ENCODE measurements at regions not wholly inside any gene's neighbourhood (a gene's known extent, or its start where the extent isn't known, plus 50 kb on each side); places are given as distances from the start of the nearest gene placed in this dataset.

DNA sequence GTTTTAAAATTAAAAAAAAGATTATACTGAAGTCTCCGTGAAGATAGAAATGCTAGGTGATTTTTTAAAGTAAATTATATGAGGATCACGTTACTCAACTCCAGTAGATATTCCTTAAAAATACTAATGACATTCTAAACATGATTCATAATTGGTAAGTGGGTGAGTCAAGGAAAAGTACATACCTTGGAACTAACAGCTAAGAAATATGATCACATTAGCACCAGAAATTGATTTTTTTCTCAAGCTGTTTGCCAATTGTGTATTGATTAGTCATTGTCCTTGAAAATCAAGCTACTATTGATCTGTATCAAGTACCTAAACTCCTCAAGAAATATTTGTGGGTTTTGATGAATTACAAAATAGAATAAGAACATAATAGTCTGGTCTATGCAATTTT lies 362.6 kb upstream of the PPP1R2C start:
- Histone ChIP-seq H3K4me1 (ENCODE audit: insufficient read depth, low read length, poor library complexity, severe bottlenecking) (no peaks in the 10 kb centered on the region), H3K9me3 (ENCODE audit: insufficient read depth, low read depth, low read length) (no peaks in the 10 kb centered on the region), H3K9me2 (replicated peaks; ENCODE audit: low read depth, low read length) (no peaks in the 10 kb centered on the region), H3K79me2 (ENCODE audit: insufficient read depth, low read length) (no peaks in the 10 kb centered on the region), H3K4me3 (ENCODE audit: low read length, poor library complexity, severe bottlenecking) (no peak overlapping the region), H4K20me1 (ENCODE audit: insufficient read depth, low read length, poor library complexity, severe bottlenecking) (no peaks in the 10 kb centered on the region), H2AFZ (ENCODE audit: low read length) (no peak overlapping the region), H3K27me3 (ENCODE audit: insufficient read depth, low read length, poor library complexity, severe bottlenecking) (no peaks in the 10 kb centered on the region), H3K9ac (ENCODE audit: low read depth, low read length, poor library complexity, severe bottlenecking) (no peak overlapping the region), H3K4me2 (ENCODE audit: low read depth, low read length, poor library complexity, severe bottlenecking) (no peak overlapping the region), H3K36me3 (ENCODE audit: insufficient read depth, low read length) (no peaks in the 10 kb centered on the region), H3F3A (ENCODE audit: low read depth) (no peaks in the 10 kb centered on the region)
- TF ChIP-seq, protein P1, sequence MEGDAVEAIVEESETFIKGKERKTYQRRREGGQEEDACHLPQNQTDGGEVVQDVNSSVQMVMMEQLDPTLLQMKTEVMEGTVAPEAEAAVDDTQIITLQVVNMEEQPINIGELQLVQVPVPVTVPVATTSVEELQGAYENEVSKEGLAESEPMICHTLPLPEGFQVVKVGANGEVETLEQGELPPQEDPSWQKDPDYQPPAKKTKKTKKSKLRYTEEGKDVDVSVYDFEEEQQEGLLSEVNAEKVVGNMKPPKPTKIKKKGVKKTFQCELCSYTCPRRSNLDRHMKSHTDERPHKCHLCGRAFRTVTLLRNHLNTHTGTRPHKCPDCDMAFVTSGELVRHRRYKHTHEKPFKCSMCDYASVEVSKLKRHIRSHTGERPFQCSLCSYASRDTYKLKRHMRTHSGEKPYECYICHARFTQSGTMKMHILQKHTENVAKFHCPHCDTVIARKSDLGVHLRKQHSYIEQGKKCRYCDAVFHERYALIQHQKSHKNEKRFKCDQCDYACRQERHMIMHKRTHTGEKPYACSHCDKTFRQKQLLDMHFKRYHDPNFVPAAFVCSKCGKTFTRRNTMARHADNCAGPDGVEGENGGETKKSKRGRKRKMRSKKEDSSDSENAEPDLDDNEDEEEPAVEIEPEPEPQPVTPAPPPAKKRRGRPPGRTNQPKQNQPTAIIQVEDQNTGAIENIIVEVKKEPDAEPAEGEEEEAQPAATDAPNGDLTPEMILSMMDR (conservative IDR thresholded peaks at IDR 0.05; ENCODE audit: low read length) = no peak
- TF ChIP-seq EZH2phosphoT487 (IDR thresholded peaks at IDR 0.05; ENCODE audit: borderline replicate concordance) = no peak

GRCh38 chrX:43141885-43142284 lies 363.9 kb upstream of the PPP1R2C start:
- Histone ChIP-seq H2AFZ (ENCODE audit: low read length) (no peak overlapping the region), H3K4me1 (ENCODE audit: insufficient read depth, low read length, poor library complexity, severe bottlenecking) (no peaks in the 10 kb centered on the region), H3K4me2 (ENCODE audit: low read depth, low read length, poor library complexity, severe bottlenecking) (no peak overlapping the region), H3K9me2 (replicated peaks; ENCODE audit: low read depth, low read length) (no peaks in the 10 kb centered on the region), H3K9me3 (ENCODE audit: insufficient read depth, low read depth, low read length) (no peaks in the 10 kb centered on the region), H3K9ac (ENCODE audit: low read depth, low read length, poor library complexity, severe bottlenecking) (no peak overlapping the region), H3F3A (ENCODE audit: low read depth) (no peaks in the 10 kb centered on the region), H3K27me3 (ENCODE audit: insufficient read depth, low read length, poor library complexity, severe bottlenecking) (no peaks in the 10 kb centered on the region), H3K79me2 (ENCODE audit: insufficient read depth, low read length) (no peaks in the 10 kb centered on the region), H3K4me3 (ENCODE audit: low read length, poor library complexity, severe bottlenecking) (no peak overlapping the region), H3K36me3 (ENCODE audit: insufficient read depth, low read length) (no peaks in the 10 kb centered on the region), H4K20me1 (ENCODE audit: insufficient read depth, low read length, poor library complexity, severe bottlenecking) (no peaks in the 10 kb centered on the region)
- TF ChIP-seq, protein P1 (conservative IDR thresholded peaks at IDR 0.05; ENCODE audit: low read length) = no peak
- TF ChIP-seq EZH2phosphoT487 (IDR thresholded peaks at IDR 0.05; ENCODE audit: borderline replicate concordance) = no peak

GRCh38 chrX:43148305-43148704 lies 370.3 kb upstream of the PPP1R2C start:
- H3K4me2 ChIP-seq (ENCODE audit: low read depth, low read length, poor library complexity, severe bottlenecking) = no peak overlapping the region
- H3F3A ChIP-seq (ENCODE audit: low read depth) = no peaks in the 10 kb centered on the region
- no peaks in the 10 kb centered on the region for H3K79me2 ChIP-seq (ENCODE audit: insufficient read depth, low read length)
- no peaks in the 10 kb centered on the region for H3K9me3 ChIP-seq (ENCODE audit: insufficient read depth, low read depth, low read length)
- peaks cover 5% of the 10 kb centered on the region for H3K4me1 ChIP-seq (ENCODE audit: insufficient read depth, low read length, poor library complexity, severe bottlenecking)
- H3K36me3 ChIP-seq (ENCODE audit: insufficient read depth, low read length) = no peaks in the 10 kb centered on the region
- no peak overlapping the region for H2AFZ ChIP-seq (ENCODE audit: low read length)
- H3K4me3 ChIP-seq (ENCODE audit: low read length, poor library complexity, severe bottlenecking) = no peak overlapping the region
- H3K9ac ChIP-seq (ENCODE audit: low read depth, low read length, poor library complexity, severe bottlenecking) = no peak overlapping the region
- H3K9me2 ChIP-seq (replicated peaks; ENCODE audit: low read depth, low read length) = no peaks in the 10 kb centered on the region
- TF ChIP-seq, protein P1 (conservative IDR thresholded peaks at IDR 0.05; ENCODE audit: low read length) = no peak
- TF ChIP-seq EZH2phosphoT487 (IDR thresholded peaks at IDR 0.05; ENCODE audit: borderline replicate concordance) = no peak
- H3K27me3 ChIP-seq (ENCODE audit: insufficient read depth, low read length, poor library complexity, severe bottlenecking) = no peaks in the 10 kb centered on the region
- H4K20me1 ChIP-seq (ENCODE audit: insufficient read depth, low read length, poor library complexity, severe bottlenecking) = no peaks in the 10 kb centered on the region
